SK-N-SH (cell line): ENCODE measurements at regions not wholly inside any gene's neighbourhood (a gene's known extent, or its start where the extent isn't known, plus 50 kb on each side); places are given as distances from the start of the nearest gene placed in this dataset.

Experiments used
- CTCF ChIA-PET: fragments of 300-600, 350-600 bp; formaldehyde crosslinking; extraction: SDS; loops from one replicate; lab custom pipeline; 2021; lab: Yijun Ruan, JAX
- POLR2A ChIA-PET: fragments of 350-600 bp; sonication (Branson Sonifier 250); formaldehyde crosslinking; extraction: SDS; loops from one replicate; lab custom pipeline; 2020; ENCODE audit warnings: antibody characterized with exemption, inconsistent platforms; lab: Yijun Ruan, JAX
- DNase-seq: peaks from one replicate; pipeline ENCODE4 v3.0.0; 2012
- H2AFZ ChIP-seq: fragments of 200-600 bp; sonication (generic); 2 replicates; pipeline ENCODE4 v1.8.1; 2016; ENCODE audit warnings: antibody characterized with exemption, mild to moderate bottlenecking, low read depth
- H3F3A ChIP-seq: fragments of 200-600 bp; sonication (generic); replicated peaks from 2 replicates; pipeline ENCODE3; 2016; ENCODE audit warnings: antibody characterized with exemption, mild to moderate bottlenecking; ENCODE audit not compliant: insufficient read depth
- H3K27ac ChIP-seq, 2 experiments: fragments of 200-500 bp in 1 of 2; fragments of 200-600 bp in 1 of 2; sonication (Bioruptor generic) in 1 of 2; sonication (generic), shearing (Covaris generic) in 1 of 2; 2 replicates each; pipeline versions ENCODE4 v1.5.1 to v1.6.1; 2014 to 2016; ENCODE audit warnings: low read depth in 2 of 2, inconsistent platforms in 1 of 2, low read length in 1 of 2, mild to moderate bottlenecking in 1 of 2, mixed read lengths in 1 of 2
- H3K27me3 ChIP-seq: fragments of 200-600 bp; sonication (generic), shearing (Covaris generic); 2 replicates; pipeline ENCODE4 v1.6.1; 2016; ENCODE audit warnings: mixed run types; ENCODE audit not compliant: insufficient read depth
- H3K36me3 ChIP-seq, 2 experiments: fragments of 200-500 bp in 1 of 2; fragments of 200-600 bp in 1 of 2; sonication (Bioruptor generic) in 1 of 2; sonication (generic) in 1 of 2; replicated peaks in 1 of 2; 2 replicates each; pipeline versions ENCODE3 to v1.5.1; 2014 to 2016; ENCODE audit warnings: low read length in 1 of 2, mild to moderate bottlenecking in 1 of 2; ENCODE audit not compliant: insufficient read depth in 2 of 2, control insufficient read depth in 1 of 2
- H3K4me1 ChIP-seq, 2 experiments: fragments of 200-500 bp in 1 of 2; fragments of 200-600 bp in 1 of 2; sonication (Bioruptor generic) in 1 of 2; sonication (generic), shearing (Covaris generic) in 1 of 2; 2 replicates each; pipeline versions ENCODE4 v1.5.1 to v1.6.1; 2014 to 2016; ENCODE audit warnings: low read depth in 1 of 2, low read length in 1 of 2, mixed run types in 1 of 2; ENCODE audit not compliant: insufficient read depth in 2 of 2, control insufficient read depth in 1 of 2
- H3K4me2 ChIP-seq: fragments of 200-600 bp; sonication (generic), shearing (Covaris generic); 2 replicates; pipeline ENCODE4 v1.6.1; 2017; ENCODE audit warnings: mixed run types
- H3K4me3 ChIP-seq, 2 experiments: fragments of 200-500 bp in 1 of 2; fragments of 200-600 bp in 1 of 2; sonication (Bioruptor generic) in 1 of 2; sonication (generic), shearing (Covaris generic) in 1 of 2; 2 replicates each; pipeline versions ENCODE4 v1.5.1 to v1.8.1; 2014 to 2016; ENCODE audit warnings: low read depth in 2 of 2, inconsistent platforms in 1 of 2, low read length in 1 of 2, mild to moderate bottlenecking in 1 of 2, mixed read lengths in 1 of 2, moderate library complexity in 1 of 2
- H3K79me2 ChIP-seq: fragments of 200-600 bp; sonication (generic); 2 replicates; pipeline ENCODE4 v1.8.1; 2017; ENCODE audit warnings: mild to moderate bottlenecking; ENCODE audit not compliant: insufficient read depth
- H3K9ac ChIP-seq: fragments of 200-600 bp; sonication (generic); 2 replicates; pipeline ENCODE4 v1.6.1; 2017; ENCODE audit warnings: mixed run types
- H3K9me2 ChIP-seq: fragments of 200-600 bp; sonication (generic); 2 replicates; pipeline ENCODE4 v1.6.1; 2017; ENCODE audit warnings: mixed run types
- H3K9me3 ChIP-seq: fragments of 200-600 bp; sonication (generic); 2 replicates; pipeline ENCODE4 v1.6.1; 2017; ENCODE audit warnings: mixed run types, mild to moderate bottlenecking, moderate library complexity
- H4K20me1 ChIP-seq: fragments of 200-600 bp; sonication (generic); 2 replicates; pipeline ENCODE4 v1.6.1; 2017; ENCODE audit warnings: mild to moderate bottlenecking, mixed run types; ENCODE audit not compliant: insufficient read depth
- CHD2 ChIP-seq: fragments of 150-350 bp; IDR thresholded peaks from 2 replicates; pipeline ENCODE4 v1.6.1; 2018; ENCODE audit warnings: low read length; ENCODE audit not compliant: partially characterized antibody
- CTCF ChIP-seq: fragments of 200-600 bp; sonication (generic); IDR thresholded peaks from 2 replicates; pipeline ENCODE4 v1.6.1; 2017; ENCODE audit warnings: antibody characterized with exemption, mild to moderate bottlenecking, moderate library complexity
- ELF1 ChIP-seq: IDR thresholded peaks from 2 replicates; pipeline ENCODE4 v1.4.0; 2012
- FOSL2 ChIP-seq: IDR thresholded peaks from 2 replicates; pipeline ENCODE4 v1.4.0; 2012; ENCODE audit warnings: low read depth, mild to moderate bottlenecking, moderate library complexity, borderline replicate concordance
- JUND ChIP-seq: IDR thresholded peaks from 2 replicates; pipeline ENCODE4 v1.4.0; 2012
- MEF2A ChIP-seq: IDR thresholded peaks from 2 replicates; pipeline ENCODE4 v1.4.0; 2012; ENCODE audit warnings: low read depth, borderline replicate concordance
- MXI1 ChIP-seq: IDR thresholded peaks from 2 replicates; pipeline ENCODE4 v1.6.1; 2012; ENCODE audit warnings: mild to moderate bottlenecking, low read depth, low read length, improper control_type of control experiment
- NRF1 ChIP-seq: IDR thresholded peaks from 2 replicates; pipeline ENCODE4 v1.6.1; 2012; ENCODE audit warnings: low read depth, mild to moderate bottlenecking, low read length
- RCOR1 ChIP-seq: fragments of 150-350 bp; IDR thresholded peaks from 2 replicates; pipeline ENCODE4 v1.6.1; 2017; ENCODE audit warnings: antibody characterized with exemption, low read length
- RFX5 ChIP-seq: IDR thresholded peaks from 2 replicates; pipeline ENCODE4 v1.6.1; 2012; ENCODE audit warnings: mild to moderate bottlenecking, improper control_type of control experiment, low read length
- RXRA ChIP-seq: IDR thresholded peaks from 2 replicates; pipeline ENCODE4 v1.4.0; 2012; ENCODE audit warnings: low read depth, mild to moderate bottlenecking, borderline replicate concordance
- SIN3A ChIP-seq: IDR thresholded peaks from 2 replicates; pipeline ENCODE4 v1.6.1; 2012; ENCODE audit warnings: low read depth, mild to moderate bottlenecking, low read length, moderate library complexity, borderline replicate concordance
- SMC3 ChIP-seq: IDR thresholded peaks from 2 replicates; pipeline ENCODE4 v1.6.1; 2012; ENCODE audit warnings: low read depth, low read length, improper control_type of control experiment
- TCF12 ChIP-seq: IDR thresholded peaks from 2 replicates; pipeline ENCODE4 v1.4.0; 2012
- TEAD4 ChIP-seq: IDR thresholded peaks from 2 replicates; pipeline ENCODE4 v1.4.0; 2012; ENCODE audit warnings: mild to moderate bottlenecking, borderline replicate concordance; ENCODE audit not compliant: insufficient read depth
- WGBS: methylation state at CpG from one replicate; pipeline ENCODE4 v1.1.6; 2017; ENCODE audit warnings: low lambda C conversion rate; 5-methylcytosine and 5-hydroxymethylcytosine counted together
- TF ChIP-seq, protein P1 (sequence below): IDR thresholded peaks from 2 replicates; pipeline ENCODE4 v1.6.1; 2012; ENCODE audit warnings: mild to moderate bottlenecking, low read depth, low read length, moderate library complexity
- TF ChIP-seq, protein P2 (sequence below): fragments of 150-350 bp; IDR thresholded peaks from 2 replicates; pipeline ENCODE4 v1.6.1; 2017; ENCODE audit warnings: antibody characterized with exemption, low read length, low read depth, borderline replicate concordance
- TF ChIP-seq, protein P3 (sequence below): IDR thresholded peaks from 2 replicates; pipeline ENCODE4 v1.4.0; 2012; ENCODE audit warnings: low read depth

DNA sequence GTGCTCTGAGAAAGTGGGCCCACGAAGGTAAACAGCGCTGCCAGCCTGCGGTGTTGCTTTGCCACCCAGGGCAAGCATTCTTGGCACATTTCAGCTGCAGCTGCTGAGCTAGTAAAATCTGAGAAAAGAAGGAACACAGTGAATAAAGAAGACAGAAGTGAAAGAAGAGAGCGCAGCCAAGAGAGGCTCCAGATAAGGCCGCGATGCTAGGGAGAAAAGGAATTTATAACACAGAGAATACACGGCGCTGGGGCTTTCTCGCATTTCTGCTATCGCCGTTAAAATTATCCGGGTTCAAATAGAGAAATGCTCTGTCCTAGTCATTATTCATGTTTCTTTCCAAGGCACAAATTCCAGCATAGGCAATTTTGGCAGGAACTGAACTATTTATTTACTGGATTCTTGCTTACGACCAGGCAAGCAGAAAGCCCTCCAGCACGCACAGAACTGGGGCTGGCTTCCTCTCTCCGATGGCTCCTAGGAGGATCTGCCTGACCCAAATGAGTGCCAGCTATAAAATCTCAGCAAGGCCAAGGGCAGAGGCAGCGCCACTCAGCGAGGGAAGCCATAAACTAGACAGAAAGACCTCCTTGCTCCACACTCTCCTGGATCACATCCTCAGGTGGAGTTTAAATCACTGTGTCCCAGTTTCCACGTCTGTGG lies 111.2 kb downstream of the ATPSCKMT start:
- Histone ChIP-seq H3K36me3 (no peaks in the 10 kb centered on the region), H3K4me3 (no peak overlapping the region), H3K9me3 (no peaks in the 10 kb centered on the region), H3K9ac (no peak overlapping the region), H3K9me2 (no peaks in the 10 kb centered on the region), H3K27me3 (no peaks in the 10 kb centered on the region), H2AFZ (no peak overlapping the region), H3F3A (no peaks in the 10 kb centered on the region), H3K79me2 (no peaks in the 10 kb centered on the region), H3K4me1 (no peaks in the 10 kb centered on the region; a peak in 1 of 4 replicates), H3K4me2 (no peak overlapping the region), H3K27ac (no peak overlapping the region), H4K20me1 (no peaks in the 10 kb centered on the region)
- TF ChIP-seq, protein P1, sequence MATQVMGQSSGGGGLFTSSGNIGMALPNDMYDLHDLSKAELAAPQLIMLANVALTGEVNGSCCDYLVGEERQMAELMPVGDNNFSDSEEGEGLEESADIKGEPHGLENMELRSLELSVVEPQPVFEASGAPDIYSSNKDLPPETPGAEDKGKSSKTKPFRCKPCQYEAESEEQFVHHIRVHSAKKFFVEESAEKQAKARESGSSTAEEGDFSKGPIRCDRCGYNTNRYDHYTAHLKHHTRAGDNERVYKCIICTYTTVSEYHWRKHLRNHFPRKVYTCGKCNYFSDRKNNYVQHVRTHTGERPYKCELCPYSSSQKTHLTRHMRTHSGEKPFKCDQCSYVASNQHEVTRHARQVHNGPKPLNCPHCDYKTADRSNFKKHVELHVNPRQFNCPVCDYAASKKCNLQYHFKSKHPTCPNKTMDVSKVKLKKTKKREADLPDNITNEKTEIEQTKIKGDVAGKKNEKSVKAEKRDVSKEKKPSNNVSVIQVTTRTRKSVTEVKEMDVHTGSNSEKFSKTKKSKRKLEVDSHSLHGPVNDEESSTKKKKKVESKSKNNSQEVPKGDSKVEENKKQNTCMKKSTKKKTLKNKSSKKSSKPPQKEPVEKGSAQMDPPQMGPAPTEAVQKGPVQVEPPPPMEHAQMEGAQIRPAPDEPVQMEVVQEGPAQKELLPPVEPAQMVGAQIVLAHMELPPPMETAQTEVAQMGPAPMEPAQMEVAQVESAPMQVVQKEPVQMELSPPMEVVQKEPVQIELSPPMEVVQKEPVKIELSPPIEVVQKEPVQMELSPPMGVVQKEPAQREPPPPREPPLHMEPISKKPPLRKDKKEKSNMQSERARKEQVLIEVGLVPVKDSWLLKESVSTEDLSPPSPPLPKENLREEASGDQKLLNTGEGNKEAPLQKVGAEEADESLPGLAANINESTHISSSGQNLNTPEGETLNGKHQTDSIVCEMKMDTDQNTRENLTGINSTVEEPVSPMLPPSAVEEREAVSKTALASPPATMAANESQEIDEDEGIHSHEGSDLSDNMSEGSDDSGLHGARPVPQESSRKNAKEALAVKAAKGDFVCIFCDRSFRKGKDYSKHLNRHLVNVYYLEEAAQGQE: no peak
- no peak for TF ChIP-seq CHD2
- no peak for TF ChIP-seq NRF1
- no peak for TF ChIP-seq SIN3A
- TF ChIP-seq, protein P2, sequence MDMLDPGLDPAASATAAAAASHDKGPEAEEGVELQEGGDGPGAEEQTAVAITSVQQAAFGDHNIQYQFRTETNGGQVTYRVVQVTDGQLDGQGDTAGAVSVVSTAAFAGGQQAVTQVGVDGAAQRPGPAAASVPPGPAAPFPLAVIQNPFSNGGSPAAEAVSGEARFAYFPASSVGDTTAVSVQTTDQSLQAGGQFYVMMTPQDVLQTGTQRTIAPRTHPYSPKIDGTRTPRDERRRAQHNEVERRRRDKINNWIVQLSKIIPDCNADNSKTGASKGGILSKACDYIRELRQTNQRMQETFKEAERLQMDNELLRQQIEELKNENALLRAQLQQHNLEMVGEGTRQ: no peak
- no peak for TF ChIP-seq SMC3
- TF ChIP-seq RFX5: no peak
- no peak for TF ChIP-seq TCF12
- TF ChIP-seq MEF2A: no peak
- TF ChIP-seq, protein P3, sequence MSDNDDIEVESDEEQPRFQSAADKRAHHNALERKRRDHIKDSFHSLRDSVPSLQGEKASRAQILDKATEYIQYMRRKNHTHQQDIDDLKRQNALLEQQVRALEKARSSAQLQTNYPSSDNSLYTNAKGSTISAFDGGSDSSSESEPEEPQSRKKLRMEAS: no peak
- TF ChIP-seq CTCF: no peak
- no peak for TF ChIP-seq JUND
- no peak for TF ChIP-seq MXI1
- no peak for TF ChIP-seq RCOR1
- no peak for TF ChIP-seq ELF1
- TF ChIP-seq TEAD4: no peak
- TF ChIP-seq FOSL2: no peak
- TF ChIP-seq RXRA: no peak
- WGBS: 78% methylated on average over 17 of the region's 18 CpGs
- ChIA-PET CTCF (no interaction called here), POLR2A (no interaction called here)
- DNase-seq: no peak
